NCI-H2227 (cell line): ENCODE measurements at regions not wholly inside any gene's neighbourhood (a gene's known extent, or its start where the extent isn't known, plus 50 kb on each side); places are given as distances from the start of the nearest gene placed in this dataset.

Source experiments
- DNase-seq: peaks from one replicate; lab custom pipeline; 2025; ENCODE audit not compliant: unreplicated experiment; lab: John Stamatoyannopoulos, UW

DNA sequence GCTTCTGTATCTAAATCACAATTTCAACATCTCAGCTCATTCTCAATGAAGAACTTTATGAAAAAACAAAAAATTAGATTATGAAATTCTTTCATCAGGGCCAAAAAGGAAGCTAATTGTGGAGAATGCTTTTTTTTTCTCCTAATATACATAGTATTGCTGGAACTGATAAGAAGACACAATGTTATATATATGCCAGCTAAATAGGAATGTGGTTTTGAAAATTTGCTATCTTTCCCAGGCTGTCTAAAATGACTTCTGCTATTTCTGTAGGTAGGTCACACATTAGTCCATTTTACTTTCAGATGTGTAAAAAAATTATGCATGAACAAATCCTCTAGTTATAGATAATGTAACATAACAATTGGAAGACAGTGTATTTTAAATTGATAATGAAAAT is 732.9 kb downstream of the RWDD3 start:
- no peak for DNase-seq

DNA sequence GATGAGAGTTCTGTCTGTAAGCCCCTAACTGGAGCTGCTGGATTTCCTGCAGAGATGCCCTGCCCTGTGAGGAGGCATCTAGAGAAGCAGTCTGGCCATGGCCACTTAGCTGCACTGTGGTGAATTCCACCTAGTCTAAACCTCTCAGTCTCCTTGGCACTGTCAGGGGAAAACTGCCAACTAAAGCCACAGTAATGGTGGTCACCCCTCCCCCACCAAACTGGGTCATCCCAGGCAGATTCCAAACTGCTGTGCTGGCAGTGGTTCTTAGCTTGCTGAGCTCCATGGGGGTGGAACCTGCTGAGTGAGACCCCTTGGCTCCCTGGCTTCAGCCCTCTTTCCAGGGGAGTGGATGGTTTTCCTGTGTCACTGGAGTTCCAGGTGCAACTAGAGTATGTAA is 740.6 kb downstream of the RWDD3 start:
- DNase-seq: no peak

DNA sequence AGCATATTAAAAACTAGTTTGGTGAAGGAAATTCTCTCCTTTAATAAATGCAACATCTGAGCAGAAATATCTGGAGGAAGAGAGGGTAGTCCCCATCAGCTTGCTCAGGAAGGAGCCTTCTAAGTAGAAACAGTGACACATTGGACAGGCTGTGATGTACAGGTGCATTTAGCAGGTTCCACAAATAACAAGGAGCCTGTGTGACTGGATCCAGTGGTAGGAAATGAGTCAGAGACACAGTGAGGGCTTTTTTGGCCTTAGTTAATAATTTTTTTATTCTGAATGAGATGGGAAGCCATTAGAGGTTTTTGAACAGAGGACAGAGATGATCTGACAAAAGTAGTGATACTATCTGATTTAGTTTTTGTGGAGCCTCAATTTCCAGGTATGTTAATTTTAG is 738.9 kb upstream of the PTBP2 start:
- no peak for DNase-seq

DNA sequence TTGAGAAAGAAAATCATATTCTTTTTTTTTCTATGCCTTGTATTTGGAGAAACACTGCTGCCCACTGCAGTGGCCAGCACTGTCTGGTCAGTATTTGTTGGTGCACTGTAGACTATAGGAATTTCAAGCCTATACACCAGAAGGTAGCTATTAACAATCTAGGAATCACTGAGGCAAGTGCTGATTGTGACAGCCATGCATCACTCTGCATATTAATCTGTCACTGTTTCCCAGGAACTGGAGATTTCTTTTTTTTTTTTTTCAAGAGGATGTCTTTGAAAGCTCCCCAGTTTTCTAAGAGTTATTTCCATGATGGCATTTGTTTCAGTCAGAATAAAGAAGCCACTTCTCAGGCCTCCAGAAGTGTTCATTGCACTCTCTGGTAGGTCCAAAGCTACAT is 737.8 kb upstream of the PTBP2 start:
- no peak for DNase-seq

DNA sequence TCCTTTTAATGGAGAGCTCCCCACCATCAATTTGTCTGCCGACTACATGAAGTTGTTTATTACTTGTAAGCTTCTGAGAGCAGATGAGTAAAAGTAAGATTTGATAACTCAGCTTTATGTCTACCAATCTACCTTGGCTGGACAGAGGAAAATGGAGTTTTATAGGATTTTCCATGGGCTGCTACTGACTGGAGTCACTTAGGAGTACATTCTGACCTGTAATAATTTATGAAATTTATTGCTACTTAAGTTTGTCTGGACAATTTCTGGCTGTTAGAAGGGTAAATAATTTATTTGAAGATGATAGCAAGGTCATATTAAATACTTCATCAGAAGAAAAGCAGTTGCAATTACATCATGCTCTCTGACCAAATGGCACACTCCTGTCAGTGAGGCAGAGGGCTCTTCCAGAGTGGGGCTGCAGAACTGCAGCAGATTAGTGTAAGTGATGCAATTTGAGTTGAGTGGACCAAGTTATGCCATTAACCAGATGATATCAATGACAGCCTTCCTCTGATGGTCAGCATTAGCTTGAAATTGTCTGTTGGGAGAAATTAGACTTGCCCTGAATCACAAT is 736.7 kb upstream of the PTBP2 start:
- peak; percentile 29 for DNase-seq

DNA sequence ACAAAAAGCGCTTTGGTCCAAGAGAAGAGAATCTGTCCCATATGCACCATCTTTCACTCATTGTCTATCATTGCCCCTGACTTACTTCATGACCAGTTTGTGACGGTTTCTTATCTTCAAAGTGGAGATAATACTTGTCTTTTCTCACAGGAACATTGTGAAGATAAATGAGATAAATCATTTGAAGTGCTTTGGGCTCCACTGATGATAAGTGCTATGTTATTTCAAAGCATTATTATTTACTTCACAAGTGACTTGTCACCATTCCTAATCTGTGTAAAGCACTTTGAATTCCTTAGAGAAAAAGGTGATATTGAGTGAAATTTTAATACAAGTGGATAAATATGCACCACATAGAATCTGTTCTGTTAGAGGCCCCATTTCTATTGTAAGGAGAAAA is 731.6 kb upstream of the PTBP2 start:
- peak; percentile 14 for DNase-seq

DNA sequence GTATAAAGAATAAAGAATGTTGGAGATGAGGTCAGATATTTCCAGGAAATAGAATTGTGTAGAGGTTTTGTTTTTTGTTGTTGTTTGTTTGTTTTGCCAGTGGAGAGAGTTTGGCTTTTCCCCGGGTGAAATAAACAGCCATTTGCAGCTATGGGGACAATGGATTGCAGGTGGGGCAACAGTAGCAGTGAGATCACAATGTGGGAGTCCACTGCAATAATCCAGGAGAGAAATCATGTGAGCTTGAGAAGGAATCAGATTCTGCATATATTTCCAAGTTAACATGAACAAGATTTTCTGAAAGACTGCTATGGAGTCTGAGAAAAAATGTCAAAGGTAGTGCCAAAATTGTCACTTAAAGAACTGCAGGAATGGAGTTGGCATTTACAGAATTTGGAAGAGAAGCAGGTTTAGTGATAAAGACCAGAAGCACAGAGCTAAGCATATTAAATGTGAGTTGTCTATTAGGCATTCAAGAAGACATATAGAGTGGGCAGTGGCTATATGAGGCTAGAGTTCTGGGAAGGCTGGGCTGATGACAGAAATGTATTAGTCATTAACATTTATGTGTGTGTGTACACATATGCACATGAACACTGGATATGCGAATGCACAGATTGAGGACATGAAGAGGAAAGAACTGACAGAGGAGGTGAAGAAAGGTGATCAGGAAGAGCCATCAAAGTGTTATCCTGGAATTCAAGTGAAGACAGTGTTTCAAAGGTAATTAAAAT is 729.6 kb upstream of the PTBP2 start:
- no peak for DNase-seq

DNA sequence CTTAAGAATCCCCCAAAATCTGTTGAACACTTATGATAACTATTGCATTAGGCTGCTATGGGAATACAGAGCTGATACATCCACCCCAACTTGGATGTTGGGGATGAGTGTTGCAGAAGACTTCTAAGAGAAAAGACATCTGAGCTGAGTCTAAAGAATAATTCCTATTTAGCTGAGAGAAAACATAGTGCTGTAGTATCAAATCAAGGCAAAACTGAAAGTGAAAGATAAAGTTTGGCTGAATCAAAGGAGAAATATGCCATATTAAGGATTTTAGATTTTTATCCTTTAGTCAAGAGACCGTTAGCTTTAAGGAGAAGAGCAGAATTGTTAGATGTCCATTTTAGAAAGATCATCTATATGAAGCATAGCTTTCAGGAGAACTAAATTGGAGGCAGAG is 726.9 kb upstream of the PTBP2 start:
- DNase-seq: no peak

DNA sequence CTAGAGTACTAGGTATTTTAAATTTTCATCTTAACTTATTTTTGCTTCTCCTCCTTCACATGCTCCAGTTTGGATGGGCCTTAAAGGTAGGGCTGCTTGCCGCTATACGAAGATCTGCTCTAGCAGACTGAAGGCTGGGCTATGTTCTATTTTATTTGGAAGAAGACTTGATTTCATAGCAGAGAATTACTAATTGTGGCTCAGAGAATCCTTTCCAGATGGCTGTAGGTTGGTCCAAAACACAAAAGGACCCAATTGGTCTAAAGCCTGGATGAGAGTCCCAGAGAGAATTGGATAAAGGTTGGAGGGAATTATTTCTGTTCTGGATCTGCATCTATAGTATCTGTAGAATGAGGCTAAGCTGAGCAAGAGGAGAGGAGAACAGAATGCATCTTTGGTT is 719.4 kb upstream of the PTBP2 start:
- DNase-seq: no peak

DNA sequence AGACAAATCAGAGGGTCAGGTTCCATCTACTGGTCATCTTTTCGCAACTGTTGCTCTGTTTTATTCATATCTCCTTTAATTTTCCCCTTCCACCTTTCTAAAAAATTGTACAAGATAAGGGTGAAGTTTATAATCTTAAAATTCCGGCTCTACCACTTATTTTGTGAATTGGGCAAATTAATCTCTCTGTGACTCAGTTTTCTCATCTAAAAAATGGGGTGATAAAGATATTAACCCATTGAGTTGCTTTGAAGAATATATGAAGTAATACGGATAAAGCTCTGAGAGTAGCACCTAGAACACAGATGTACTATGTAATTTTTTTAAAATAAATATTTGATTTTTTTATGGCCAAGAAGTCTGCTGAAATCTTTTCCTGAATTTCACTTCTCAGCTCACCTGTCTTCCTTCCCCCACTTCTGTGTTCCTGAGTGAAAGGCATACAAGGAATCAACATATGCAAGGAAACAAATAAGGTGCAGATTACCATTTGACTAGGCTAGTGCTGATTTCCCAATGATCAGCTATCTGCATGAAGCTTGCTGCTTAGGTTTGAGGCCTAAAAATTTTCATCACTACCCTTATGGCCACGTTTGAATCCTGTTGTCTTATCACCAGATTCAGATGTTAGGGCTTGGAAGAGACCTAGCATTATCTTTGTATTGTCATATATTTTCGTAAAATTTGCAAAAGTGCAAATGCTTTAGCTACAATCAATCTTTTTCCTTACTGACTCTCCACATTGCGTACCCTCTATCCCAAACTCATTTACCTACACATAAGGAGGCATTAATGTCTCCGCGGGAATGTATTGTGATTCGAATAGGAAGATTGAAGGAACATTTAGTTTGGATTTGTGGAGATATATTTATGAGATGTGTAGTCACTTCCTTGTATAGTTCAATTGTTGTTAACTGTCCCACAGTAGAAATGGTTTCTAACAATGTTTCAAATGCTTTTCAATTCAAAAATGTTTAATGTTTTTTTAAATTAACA is 718.3 kb upstream of the PTBP2 start:
- DNase-seq: no peak

DNA sequence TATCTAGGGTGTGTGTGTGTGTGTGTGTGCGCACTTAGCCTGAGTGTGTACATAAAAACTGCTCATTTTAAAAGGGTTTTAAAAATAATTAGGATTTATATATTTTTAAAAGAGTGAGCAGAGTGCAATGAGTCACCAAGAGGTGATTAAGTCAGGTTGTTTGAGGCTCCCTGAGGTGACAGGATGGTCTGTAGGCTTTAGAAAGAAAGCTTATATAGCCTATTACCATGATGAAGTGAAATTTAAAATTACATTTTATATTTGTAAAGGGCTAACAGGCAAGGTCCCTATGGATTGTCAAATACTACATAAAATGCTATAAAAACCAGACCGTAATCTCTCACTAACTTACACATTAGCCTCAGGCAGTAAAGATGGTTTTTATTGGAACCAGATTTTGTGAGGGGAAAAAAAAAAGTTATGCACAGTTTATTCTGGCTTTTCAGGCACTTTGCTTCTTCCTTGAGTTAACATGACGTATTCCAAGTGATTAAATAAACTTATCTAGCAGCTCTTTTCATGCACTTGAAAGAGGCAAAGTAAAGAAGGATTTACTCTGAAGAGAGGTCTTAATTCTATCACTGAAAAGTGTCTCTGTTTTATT is 711.7 kb upstream of the PTBP2 start:
- DNase-seq: no peak

DNA sequence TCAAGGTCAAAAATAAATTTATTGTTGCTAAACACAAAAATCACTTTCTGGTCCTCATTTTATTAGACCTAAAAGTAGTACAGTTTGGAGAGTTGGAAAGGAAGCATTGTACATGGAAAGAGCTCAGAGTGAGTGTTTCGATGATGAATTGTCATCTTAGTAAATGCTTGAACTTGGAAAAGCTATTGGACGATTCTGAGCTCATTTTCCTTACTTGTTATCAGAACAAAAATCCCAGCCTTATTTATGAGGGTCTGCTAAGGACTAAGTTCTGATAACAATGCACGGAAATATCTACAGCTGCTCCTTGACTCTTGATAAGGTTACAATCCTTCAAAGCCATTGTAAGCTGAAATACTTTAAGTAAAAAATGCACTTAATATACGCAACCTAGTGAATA is 710.0 kb upstream of the PTBP2 start:
- no peak for DNase-seq

DNA sequence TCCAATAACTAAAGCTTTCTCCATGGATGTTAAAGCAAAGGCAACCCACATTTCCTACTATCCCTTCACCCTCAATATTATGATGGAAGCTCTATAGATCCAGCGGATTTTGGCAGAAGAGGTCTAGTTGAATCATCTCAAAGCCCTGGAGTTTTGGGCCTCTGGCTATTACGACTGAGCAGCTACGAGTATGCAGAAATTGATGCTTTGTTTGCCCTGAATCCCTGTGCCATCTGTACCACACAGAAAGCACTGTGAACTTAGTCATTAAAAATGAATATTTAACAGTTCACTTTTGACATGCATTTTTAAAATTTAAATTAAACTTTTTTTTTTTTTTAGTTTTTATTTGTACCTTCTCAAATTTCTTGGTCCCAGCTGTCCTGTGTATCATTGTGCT is 705.4 kb upstream of the PTBP2 start:
- DNase-seq: no peak

DNA sequence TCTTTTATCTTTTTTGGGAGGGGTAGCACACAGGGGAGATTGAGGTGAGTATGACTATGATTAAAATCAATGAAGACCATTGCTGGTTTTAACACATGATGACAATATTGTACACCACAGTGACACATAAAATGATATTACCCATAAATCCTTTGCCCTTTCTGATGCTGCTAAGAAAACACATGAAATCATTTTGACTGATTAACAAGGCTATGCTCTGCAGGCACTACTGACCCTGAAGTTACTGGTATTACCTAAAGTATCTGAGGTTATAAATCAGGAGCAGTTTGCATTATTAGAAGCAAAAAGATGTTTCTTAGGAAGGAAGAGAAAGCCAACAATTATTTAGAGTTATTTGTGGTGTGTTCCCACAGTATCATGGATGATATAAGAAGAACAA is 701.2 kb upstream of the PTBP2 start:
- DNase-seq: no peak

DNA sequence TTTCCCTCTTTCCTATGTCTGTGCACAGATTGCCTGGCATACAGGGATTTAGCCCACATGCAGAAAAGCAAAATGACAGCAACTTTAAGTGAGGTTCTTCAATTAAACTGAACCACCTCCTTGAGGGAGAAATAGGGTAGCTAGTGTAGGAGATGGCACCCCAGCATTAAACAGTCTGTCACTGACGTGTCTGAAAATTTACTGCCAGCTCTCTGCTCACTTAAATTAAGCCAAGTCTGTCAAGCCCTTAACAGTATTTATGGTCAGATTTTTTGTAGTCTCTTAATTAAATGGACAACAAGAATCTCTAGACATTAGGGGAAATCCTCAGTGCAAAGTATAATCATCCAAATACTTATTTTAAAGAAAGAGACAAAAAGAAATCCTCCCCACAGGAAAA is 696.5 kb upstream of the PTBP2 start:
- DNase-seq: no peak

DNA sequence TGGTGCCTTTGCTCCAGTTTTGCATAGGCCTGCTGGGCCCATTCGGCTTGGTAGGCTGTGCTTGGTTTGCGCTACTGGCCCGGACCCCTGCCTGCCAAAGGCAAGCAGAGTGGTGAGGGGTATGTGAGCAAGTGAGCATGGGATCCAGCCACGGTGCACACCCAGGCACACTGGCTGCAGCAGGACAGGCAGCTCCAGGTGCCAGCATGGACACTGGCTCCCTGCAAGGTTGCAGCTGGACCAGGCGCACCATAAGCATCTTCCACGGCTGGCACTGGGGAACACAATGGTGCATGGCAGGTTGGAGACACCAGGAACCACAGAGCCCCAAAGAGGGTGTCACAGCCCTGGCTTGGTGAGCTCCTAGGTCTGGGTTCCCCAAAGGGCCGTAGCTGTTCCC is 693.5 kb upstream of the PTBP2 start:
- no peak for DNase-seq

DNA sequence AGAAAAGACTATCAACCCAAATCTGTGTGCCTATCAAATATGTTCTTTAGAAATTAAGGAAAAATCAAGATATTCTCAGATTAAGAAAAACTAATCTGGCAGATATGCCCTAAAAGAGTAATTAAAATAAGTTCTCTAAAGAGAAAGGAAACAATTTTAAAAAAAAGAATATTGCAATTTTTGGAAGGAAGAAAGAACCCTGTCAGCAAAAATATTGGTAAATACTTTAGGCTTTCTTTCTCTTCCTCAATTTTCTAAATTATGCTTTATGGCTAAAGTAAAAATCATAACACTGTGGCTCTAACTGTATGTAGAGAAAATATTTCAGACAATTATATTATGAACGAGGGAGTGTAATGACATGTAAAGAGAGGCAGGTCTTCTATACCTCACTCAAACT is 691.3 kb upstream of the PTBP2 start:
- no peak for DNase-seq

DNA sequence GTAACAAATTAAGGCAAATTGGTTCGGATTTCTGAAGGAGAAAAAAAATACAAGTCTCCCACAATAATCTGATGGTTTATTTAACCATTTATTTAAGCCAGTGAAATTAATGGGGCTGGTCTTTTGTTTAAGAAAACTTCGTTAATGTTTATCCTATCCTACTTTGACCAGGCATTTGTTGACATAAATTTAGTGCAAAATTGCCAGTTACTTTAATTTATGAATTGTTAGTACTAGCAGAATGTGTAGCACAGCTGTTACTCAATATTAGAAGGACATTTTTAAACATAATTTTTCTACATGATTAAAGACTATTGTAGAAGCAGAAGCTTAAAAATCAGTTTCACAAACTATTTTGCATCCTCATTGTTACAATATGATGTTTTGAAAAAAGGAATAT is 687.6 kb upstream of the PTBP2 start:
- no peak for DNase-seq

DNA sequence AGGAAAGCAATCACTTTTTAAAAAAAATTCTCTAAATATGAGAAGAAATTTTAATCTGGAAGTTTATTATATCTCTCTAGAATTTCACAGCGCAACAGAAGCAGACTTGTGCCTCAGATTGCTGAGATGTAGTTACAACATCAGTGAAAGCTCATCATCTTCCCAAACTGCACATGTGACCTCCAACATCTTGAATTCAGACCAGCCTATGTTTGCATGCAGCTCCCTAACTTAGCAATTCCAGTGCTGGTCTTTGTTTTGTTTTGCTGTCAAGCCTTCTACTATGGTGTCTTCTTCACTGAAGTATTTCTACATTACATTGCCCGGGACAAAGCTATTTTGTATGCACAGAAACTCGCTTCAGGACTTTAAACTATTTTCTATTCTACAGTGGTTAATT is 684.8 kb upstream of the PTBP2 start:
- no peak for DNase-seq

DNA sequence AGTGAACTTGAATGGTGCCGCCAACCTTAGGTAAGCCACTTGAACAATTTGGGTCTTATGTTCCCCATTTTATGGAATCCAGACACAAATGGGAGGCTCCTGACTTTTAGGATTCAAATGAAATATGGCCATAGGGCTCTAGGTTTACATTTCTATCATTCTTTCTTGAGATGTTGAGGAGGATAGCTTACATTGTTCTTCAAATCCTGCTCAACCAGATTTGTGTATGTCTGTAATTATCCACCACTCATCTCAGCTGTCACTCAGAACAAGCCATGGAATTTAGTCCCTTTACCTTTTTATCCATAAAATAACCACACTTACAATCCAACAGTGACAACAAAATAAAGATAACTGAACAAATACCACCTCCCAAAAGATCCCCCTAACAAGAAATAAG is 682.9 kb upstream of the PTBP2 start:
- DNase-seq: no peak

DNA sequence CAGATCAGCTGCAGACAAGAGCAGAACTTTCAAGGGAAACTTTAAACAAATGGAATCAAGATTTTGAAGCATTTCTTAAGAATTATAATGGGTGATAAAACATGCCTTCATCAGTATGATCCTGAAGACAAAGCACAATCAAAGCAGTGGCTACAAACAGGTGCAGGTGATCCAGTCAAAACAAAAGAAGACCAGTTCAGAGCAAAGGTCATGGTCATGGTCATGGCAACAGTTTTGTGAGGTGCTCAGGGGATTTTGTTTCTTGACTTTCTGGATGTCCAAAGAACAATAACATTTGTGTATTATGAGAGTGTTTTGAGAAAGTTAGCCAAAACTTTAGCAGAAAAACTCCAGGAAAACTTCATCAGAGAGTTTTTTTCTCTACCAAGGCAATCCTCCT is 681.7 kb upstream of the PTBP2 start:
- no peak for DNase-seq

DNA sequence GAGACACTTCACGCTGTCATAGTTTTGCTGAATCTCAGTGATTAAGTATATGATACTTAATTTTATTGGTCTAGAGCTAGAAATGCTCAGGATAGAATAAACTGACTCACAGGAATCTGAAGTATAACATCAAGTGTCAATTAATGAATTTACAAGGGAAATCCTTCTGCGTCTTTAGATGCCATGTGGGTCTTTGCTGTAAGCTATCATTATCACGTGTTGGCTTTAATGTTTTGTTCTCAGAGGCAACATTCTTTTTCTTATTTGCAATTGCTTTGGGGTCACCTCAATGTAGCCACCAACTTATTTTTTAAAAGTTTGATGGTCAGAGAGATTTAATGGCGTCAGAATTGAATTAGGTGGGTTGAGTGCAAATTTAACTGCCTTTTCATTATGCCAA is 680.1 kb upstream of the PTBP2 start:
- DNase-seq: no peak
